Hepatocyte (in vitro differentiated cells): ENCODE measurements at regions not wholly inside any gene's neighbourhood (a gene's known extent, or its start where the extent isn't known, plus 50 kb on each side); places are given as distances from the start of the nearest gene placed in this dataset.

ENCODE experiments used
- EZH2 ChIP-seq: fragments of 200-600 bp; sonication (generic); IDR thresholded peaks from 2 replicates; pipeline ENCODE4 v1.6.1; 2016; ENCODE audit warnings: antibody characterized with exemption, mild to moderate bottlenecking, borderline replicate concordance
- TF ChIP-seq, protein P1 (sequence below): fragments of 200-600 bp; sonication (generic); IDR thresholded peaks from 2 replicates; pipeline ENCODE4 v1.5.1; 2016; ENCODE audit warnings: antibody characterized with exemption, mild to moderate bottlenecking; ENCODE audit not compliant: poor library complexity

DNA sequence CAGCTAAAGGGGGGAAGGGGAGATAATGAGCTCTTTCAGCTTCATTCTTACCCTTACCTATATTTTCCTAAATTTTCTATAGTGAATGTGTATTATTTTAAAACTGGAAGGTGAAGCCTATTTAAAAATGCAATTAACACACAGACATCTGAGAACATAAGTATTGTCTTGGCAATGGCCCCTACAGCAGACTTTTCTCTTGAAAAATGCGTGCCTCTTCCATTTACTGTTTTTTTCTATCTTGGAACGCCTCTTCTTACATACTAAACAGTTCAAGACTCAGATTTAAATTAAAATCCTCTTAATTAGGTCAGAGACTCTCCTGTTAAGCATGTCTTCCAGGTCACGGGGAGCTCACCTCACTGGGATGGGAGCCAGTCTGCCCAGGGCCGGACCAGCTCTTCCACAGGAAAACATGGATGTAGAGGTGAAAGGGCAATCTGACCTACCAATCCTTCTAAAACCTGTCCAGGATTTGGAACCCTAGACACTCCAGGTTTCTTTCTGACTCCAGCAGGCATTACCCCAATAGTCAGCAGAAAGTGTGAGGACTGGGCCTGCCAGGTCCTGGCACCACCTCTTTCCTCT is 137.3 kb downstream of the ZNF281 start:
- TF ChIP-seq, protein P1, sequence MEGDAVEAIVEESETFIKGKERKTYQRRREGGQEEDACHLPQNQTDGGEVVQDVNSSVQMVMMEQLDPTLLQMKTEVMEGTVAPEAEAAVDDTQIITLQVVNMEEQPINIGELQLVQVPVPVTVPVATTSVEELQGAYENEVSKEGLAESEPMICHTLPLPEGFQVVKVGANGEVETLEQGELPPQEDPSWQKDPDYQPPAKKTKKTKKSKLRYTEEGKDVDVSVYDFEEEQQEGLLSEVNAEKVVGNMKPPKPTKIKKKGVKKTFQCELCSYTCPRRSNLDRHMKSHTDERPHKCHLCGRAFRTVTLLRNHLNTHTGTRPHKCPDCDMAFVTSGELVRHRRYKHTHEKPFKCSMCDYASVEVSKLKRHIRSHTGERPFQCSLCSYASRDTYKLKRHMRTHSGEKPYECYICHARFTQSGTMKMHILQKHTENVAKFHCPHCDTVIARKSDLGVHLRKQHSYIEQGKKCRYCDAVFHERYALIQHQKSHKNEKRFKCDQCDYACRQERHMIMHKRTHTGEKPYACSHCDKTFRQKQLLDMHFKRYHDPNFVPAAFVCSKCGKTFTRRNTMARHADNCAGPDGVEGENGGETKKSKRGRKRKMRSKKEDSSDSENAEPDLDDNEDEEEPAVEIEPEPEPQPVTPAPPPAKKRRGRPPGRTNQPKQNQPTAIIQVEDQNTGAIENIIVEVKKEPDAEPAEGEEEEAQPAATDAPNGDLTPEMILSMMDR = no peak
- no peak for TF ChIP-seq EZH2
